DOHH2 (cell line): ENCODE measurements at regions not wholly inside any gene's neighbourhood (a gene's known extent, or its start where the extent isn't known, plus 50 kb on each side); places are given as distances from the start of the nearest gene placed in this dataset.
A peak's percentile ranks its signal among the peaks of the same experiment; 100 is the strongest.

ENCODE experiments used
- H3F3A ChIP-seq: fragments of 200-600 bp; sonication (generic), shearing (Covaris generic); 2 replicates; pipeline ENCODE4 v1.6.0; 2016; ENCODE audit warnings: antibody characterized with exemption, mild to moderate bottlenecking; ENCODE audit not compliant: control insufficient read depth, insufficient read depth
- H3K27ac ChIP-seq: fragments of 200-600 bp; sonication (generic); 2 replicates; pipeline ENCODE4 v1.5.1; 2014; ENCODE audit warnings: low read depth, mild to moderate bottlenecking, low read length, moderate library complexity
- H3K27me3 ChIP-seq: fragments of 200-600 bp; sonication (generic); 2 replicates; pipeline ENCODE4 v1.6.1; 2014; ENCODE audit warnings: mild to moderate bottlenecking, low read length, mixed read lengths; ENCODE audit not compliant: control insufficient read depth
- H3K36me3 ChIP-seq: fragments of 200-600 bp; sonication (generic); 2 replicates; pipeline ENCODE4 v1.6.1; 2014; ENCODE audit warnings: mild to moderate bottlenecking, low read length, moderate library complexity, mixed read lengths; ENCODE audit not compliant: control insufficient read depth
- H3K4me1 ChIP-seq: fragments of 200-600 bp; sonication (generic); 2 replicates; pipeline ENCODE4 v1.6.1; 2014; ENCODE audit warnings: mild to moderate bottlenecking, low read length, mixed read lengths; ENCODE audit not compliant: control insufficient read depth
- H3K4me2 ChIP-seq: fragments of 200-600 bp; sonication (generic); 2 replicates; pipeline ENCODE4 v1.6.0; 2014; ENCODE audit warnings: mild to moderate bottlenecking, low read length, moderate library complexity
- H3K4me3 ChIP-seq: fragments of 200-600 bp; sonication (generic); 2 replicates; pipeline ENCODE4 v1.5.1; 2014; ENCODE audit warnings: mild to moderate bottlenecking, low read length, mixed read lengths
- H3K79me2 ChIP-seq: fragments of 200-600 bp; sonication (generic); 2 replicates; pipeline ENCODE4 v1.6.1; 2014; ENCODE audit warnings: mild to moderate bottlenecking, low read length, mixed read lengths; ENCODE audit not compliant: control insufficient read depth
- H3K9me2 ChIP-seq: fragments of 200-600 bp; sonication (generic); replicated peaks from 2 replicates; pipeline ENCODE4 v1.6.1; 2014; ENCODE audit warnings: mild to moderate bottlenecking, low read length, mixed read lengths; ENCODE audit not compliant: control insufficient read depth
- H3K9me3 ChIP-seq: fragments of 200-600 bp; sonication (generic); 2 replicates; pipeline ENCODE4 v1.6.1; 2014; ENCODE audit warnings: antibody characterized with exemption, low read length, mixed read lengths; ENCODE audit not compliant: control insufficient read depth, insufficient read depth
- H4K20me1 ChIP-seq: fragments of 200-600 bp; sonication (generic); 2 replicates; pipeline ENCODE4 v1.6.0; 2014; ENCODE audit warnings: low read depth, mild to moderate bottlenecking, antibody characterized with exemption, low read length, moderate library complexity; ENCODE audit not compliant: control insufficient read depth, insufficient read depth
- EZH2phosphoT487 ChIP-seq: fragments of 200-600 bp; sonication (generic); IDR thresholded peaks from 2 replicates; pipeline ENCODE4 v1.6.1; 2017; ENCODE audit warnings: borderline replicate concordance, mild to moderate bottlenecking, antibody characterized with exemption, low read length, moderate library complexity, mixed read lengths
- TF ChIP-seq, protein P1 (sequence below): fragments of 200-600 bp; sonication (generic); IDR thresholded peaks from one replicate; pipeline ENCODE4 v1.5.1; 2014; ENCODE audit warnings: antibody characterized with exemption, mild to moderate bottlenecking, low read depth, low read length; ENCODE audit not compliant: poor library complexity, severe bottlenecking

- no peak overlapping the region for H3K4me2 ChIP-seq
- no peak overlapping the region for H3K4me3 ChIP-seq
- no peaks in the 10 kb centered on the region for H3K9me3 ChIP-seq
- no peaks in the 10 kb centered on the region for H3F3A ChIP-seq
- no peak overlapping the region for H3K27ac ChIP-seq
- no peak for TF ChIP-seq EZH2phosphoT487
- TF ChIP-seq, protein P1, sequence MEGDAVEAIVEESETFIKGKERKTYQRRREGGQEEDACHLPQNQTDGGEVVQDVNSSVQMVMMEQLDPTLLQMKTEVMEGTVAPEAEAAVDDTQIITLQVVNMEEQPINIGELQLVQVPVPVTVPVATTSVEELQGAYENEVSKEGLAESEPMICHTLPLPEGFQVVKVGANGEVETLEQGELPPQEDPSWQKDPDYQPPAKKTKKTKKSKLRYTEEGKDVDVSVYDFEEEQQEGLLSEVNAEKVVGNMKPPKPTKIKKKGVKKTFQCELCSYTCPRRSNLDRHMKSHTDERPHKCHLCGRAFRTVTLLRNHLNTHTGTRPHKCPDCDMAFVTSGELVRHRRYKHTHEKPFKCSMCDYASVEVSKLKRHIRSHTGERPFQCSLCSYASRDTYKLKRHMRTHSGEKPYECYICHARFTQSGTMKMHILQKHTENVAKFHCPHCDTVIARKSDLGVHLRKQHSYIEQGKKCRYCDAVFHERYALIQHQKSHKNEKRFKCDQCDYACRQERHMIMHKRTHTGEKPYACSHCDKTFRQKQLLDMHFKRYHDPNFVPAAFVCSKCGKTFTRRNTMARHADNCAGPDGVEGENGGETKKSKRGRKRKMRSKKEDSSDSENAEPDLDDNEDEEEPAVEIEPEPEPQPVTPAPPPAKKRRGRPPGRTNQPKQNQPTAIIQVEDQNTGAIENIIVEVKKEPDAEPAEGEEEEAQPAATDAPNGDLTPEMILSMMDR, result no peak
- no peaks in the 10 kb centered on the region for H4K20me1 ChIP-seq
- H3K9me2 ChIP-seq, result no peaks in the 10 kb centered on the region
- no peaks in the 10 kb centered on the region for H3K36me3 ChIP-seq
- H3K4me1 ChIP-seq, result no peaks in the 10 kb centered on the region
- H3K79me2 ChIP-seq, result no peaks in the 10 kb centered on the region
- peaks cover 5% of the 10 kb centered on the region; the same call in 1 of the 2 replicates for H3K27me3 ChIP-seq
Observed at GRCh38 chr17:34168989-34169388, 86.1 kb upstream of the CCL2 start.

DNA sequence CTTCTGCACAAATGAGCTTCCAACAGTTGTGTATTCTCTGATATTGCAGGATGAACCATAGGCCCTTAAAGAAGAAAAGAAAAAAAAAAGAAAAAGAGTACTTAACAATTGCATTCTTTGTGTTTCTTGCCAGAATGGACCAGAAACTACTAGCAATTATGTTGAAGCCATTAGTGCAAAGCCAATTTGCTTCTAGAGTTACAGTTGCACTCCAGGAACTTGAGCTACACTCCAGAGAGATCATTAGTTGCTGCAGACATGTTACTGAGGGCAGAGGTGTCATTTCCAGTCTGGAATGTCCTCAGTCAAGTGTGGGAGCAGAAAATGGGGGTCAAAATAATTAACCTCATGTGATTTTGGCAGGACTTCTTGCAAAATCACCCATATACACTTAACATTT lies 85.6 kb upstream of the CCL2 start:
- no peak overlapping the region for H3K4me3 ChIP-seq
- H3K9me3 ChIP-seq, result no peaks in the 10 kb centered on the region
- no peaks in the 10 kb centered on the region for H3K36me3 ChIP-seq
- no peaks in the 10 kb centered on the region for H3K79me2 ChIP-seq
- H4K20me1 ChIP-seq, result no peaks in the 10 kb centered on the region
- peaks cover 2% of the 10 kb centered on the region; the same call in 1 of the 2 replicates for H3K27me3 ChIP-seq
- no peak overlapping the region for H3K4me2 ChIP-seq
- H3K9me2 ChIP-seq, result no peaks in the 10 kb centered on the region
- no peak overlapping the region for H3K27ac ChIP-seq
- no peaks in the 10 kb centered on the region for H3K4me1 ChIP-seq
- no peaks in the 10 kb centered on the region for H3F3A ChIP-seq
- TF ChIP-seq, protein P1, result no peak
- no peak for TF ChIP-seq EZH2phosphoT487

DNA sequence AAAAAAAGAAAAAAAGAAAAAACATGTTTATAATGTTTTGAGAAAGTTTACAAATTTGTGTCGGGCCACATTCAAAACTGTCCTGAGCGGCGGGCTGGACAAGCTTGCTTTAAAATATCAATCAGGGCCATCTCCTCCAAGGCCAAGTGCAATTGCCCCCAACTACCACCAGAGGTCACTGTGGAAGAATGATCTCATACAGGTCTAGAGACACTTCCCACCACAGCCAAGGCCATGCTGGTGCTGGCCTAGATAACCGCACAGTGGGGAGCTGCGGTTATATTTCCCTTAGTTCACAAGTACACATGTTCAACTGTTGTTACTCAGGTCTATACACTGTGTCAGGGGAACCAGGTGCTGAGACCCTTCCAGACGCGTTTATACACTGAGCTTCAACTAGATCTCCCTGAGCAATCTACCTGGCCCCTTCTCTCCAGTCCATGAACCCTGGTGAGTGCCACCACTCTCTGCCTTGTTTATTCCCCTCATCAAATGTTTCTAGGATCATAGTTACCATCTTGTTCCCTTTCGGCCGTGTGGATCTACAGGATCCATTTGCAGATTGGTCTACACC lies 83.8 kb upstream of the CCL2 start:
- no peaks in the 10 kb centered on the region for H3K79me2 ChIP-seq
- H4K20me1 ChIP-seq, result no peaks in the 10 kb centered on the region
- no peak for TF ChIP-seq EZH2phosphoT487
- TF ChIP-seq, protein P1, result peak; percentile 81
- H3K27me3 ChIP-seq, result no peaks in the 10 kb centered on the region
- H3K27ac ChIP-seq, result no peak overlapping the region
- H3K4me3 ChIP-seq, result no peak overlapping the region
- H3K9me2 ChIP-seq, result no peaks in the 10 kb centered on the region
- no peak overlapping the region for H3K4me2 ChIP-seq
- no peaks in the 10 kb centered on the region for H3F3A ChIP-seq
- H3K36me3 ChIP-seq, result no peaks in the 10 kb centered on the region
- no peaks in the 10 kb centered on the region for H3K9me3 ChIP-seq
- no peaks in the 10 kb centered on the region for H3K4me1 ChIP-seq
